ENCODE measurements at regions not wholly inside any gene's neighbourhood (a gene's known extent, or its start where the extent isn't known, plus 50 kb on each side); places are given as distances from the start of the nearest gene placed in this dataset.

DNA sequence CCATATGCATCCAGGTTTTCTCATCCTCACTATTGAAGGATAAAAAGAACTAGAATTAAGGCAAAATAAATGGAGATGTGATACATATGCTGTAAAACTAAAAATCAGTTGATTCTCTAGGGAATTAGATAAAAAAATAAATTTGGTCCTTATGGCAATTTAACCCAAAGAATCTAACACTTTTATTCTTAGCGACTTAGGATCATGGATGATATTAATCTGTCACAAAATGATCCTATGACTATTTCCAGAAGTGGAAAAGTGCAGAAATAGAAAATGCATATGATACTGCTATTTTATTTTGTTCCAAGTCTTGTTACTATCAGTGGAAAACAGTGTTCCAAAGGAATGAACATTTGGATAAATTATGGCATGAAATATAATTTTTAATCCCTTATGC lies 746.3 kb downstream of the ROBO2 start:
- TF ChIP-seq POLR2A (IDR thresholded peaks at IDR 0.05) (no peak), CTCF (IDR thresholded peaks at IDR 0.05) (no peak)

Measured in testis (tissue), 2 donors.